ENCODE measurements at regions not wholly inside any gene's neighbourhood (a gene's known extent, or its start where the extent isn't known, plus 50 kb on each side); places are given as distances from the start of the nearest gene placed in this dataset.
A peak's percentile ranks its signal among the peaks of the same experiment; 100 is the strongest.

- no peak for TF ChIP-seq CTCF (conservative IDR thresholded peaks at IDR 0.05; ENCODE audit: low read depth, low read length)
- DNase-seq (ENCODE audit: low read depth): no peak
- no peak overlapping the region for H3K4me3 ChIP-seq (ENCODE audit: low read depth, low read length)
Measured at GRCh38 chrX:39437670-39438441, 636.6 kb downstream of the MID1IP1 start.

GRCh38 chrX:39438603-39439602 lies 637.6 kb downstream of the MID1IP1 start:
- no peak overlapping the region for H3K4me3 ChIP-seq (ENCODE audit: low read depth, low read length)
- DNase-seq (ENCODE audit: low read depth): no peak
- TF ChIP-seq CTCF (conservative IDR thresholded peaks at IDR 0.05; ENCODE audit: low read depth, low read length): peak; percentile 44

- no peak overlapping the region for H3K4me3 ChIP-seq (ENCODE audit: low read depth, low read length)
- TF ChIP-seq CTCF (conservative IDR thresholded peaks at IDR 0.05; ENCODE audit: low read depth, low read length): no peak
- DNase-seq (ENCODE audit: low read depth): no peak
Measured at GRCh38 chrX:39439906-39440798, 638.9 kb downstream of the MID1IP1 start.

GRCh38 chrX:39440799-39441284 lies 639.6 kb downstream of the MID1IP1 start:
- no peak for DNase-seq (ENCODE audit: low read depth)
- H3K4me3 ChIP-seq (ENCODE audit: low read depth, low read length): no peak overlapping the region
- peak; percentile 5 for TF ChIP-seq CTCF (conservative IDR thresholded peaks at IDR 0.05; ENCODE audit: low read depth, low read length)

GRCh38 chrX:39442332-39442731 lies 641.1 kb downstream of the MID1IP1 start:
- H3K4me3 ChIP-seq (ENCODE audit: low read depth, low read length): no peak overlapping the region
- no peak for DNase-seq (ENCODE audit: low read depth)
- TF ChIP-seq CTCF (conservative IDR thresholded peaks at IDR 0.05; ENCODE audit: low read depth, low read length): no peak

GRCh38 chrX:39443240-39443639 lies 642.0 kb downstream of the MID1IP1 start:
- H3K4me3 ChIP-seq (ENCODE audit: low read depth, low read length): no peak overlapping the region
- DNase-seq (ENCODE audit: low read depth): no peak
- no peak for TF ChIP-seq CTCF (conservative IDR thresholded peaks at IDR 0.05; ENCODE audit: low read depth, low read length)
